WTC11 (cell line): ENCODE measurements at regions not wholly inside any gene's neighbourhood (a gene's known extent, or its start where the extent isn't known, plus 50 kb on each side); places are given as distances from the start of the nearest gene placed in this dataset.

ENCODE experiments used
- ESRRA ChIP-seq: sonication (generic); formaldehyde crosslinking; IDR thresholded peaks from 2 replicates; pipeline ENCODE4 v1.8.1; 2022; ENCODE audit warnings: mild to moderate bottlenecking, missing genetic modification reagents, borderline replicate concordance
- MAX ChIP-seq: sonication (generic); formaldehyde crosslinking; IDR thresholded peaks from 2 replicates; pipeline ENCODE4 v1.8.0; 2022; ENCODE audit warnings: mild to moderate bottlenecking, missing genetic modification reagents
- MXD4 ChIP-seq: fragments of 250-450 bp; sonication (Bioruptor Pico); IDR thresholded peaks from 2 replicates; pipeline ENCODE4 v1.8.0; 2021; ENCODE audit warnings: mild to moderate bottlenecking, moderate library complexity, borderline replicate concordance

DNA sequence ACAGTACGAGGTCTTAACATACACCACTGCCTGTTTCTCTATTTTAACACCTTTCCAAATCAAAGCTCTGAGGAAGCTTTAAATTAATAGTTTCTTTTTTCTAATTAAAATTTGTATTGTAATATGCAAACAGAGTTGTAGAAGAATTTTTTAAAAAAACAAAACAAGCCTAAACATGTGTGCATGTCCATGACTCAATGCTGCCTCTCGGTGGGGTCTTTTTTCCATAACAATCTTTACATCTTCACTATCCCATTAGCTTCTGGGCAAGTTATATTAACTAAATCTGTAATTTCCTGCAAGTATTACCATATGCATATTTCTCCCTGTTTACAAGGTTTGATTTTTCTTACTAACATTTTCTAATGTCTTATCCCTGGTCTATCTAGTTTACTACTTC lies 143.9 kb upstream of the NAV3 start:
- TF ChIP-seq MXD4 (CRISPR knock-in tag) = no peak
- no peak for TF ChIP-seq ESRRA
- no peak for TF ChIP-seq MAX (CRISPR knock-in tag)
